Mesothelial cell of epicardium (in vitro differentiated cells): ENCODE measurements at regions not wholly inside any gene's neighbourhood (a gene's known extent, or its start where the extent isn't known, plus 50 kb on each side); places are given as distances from the start of the nearest gene placed in this dataset.
A peak's percentile ranks its signal among the peaks of the same experiment; 100 is the strongest.

ENCODE experiments used
- DNase-seq, 2 experiments: peaks; one replicate each; pipeline ENCODE4 v3.0.0; 2021; ENCODE audit warnings: low spot score in 2 of 2; ENCODE audit not compliant: unreplicated experiment in 2 of 2
- H3K27ac Mint-ChIP-seq: 2 replicates; pipeline ENCODE4 v1.8.0; 2021; ENCODE audit warnings: mixed read lengths
- H3K27me3 Mint-ChIP-seq: 2 replicates; pipeline ENCODE4 v1.8.0; 2021; ENCODE audit warnings: low read depth, mixed read lengths
- H3K36me3 Mint-ChIP-seq: 2 replicates; pipeline ENCODE4 v1.8.0; 2021; ENCODE audit warnings: mixed read lengths
- H3K4me1 Mint-ChIP-seq: 2 replicates; pipeline ENCODE4 v1.8.0; 2021; ENCODE audit warnings: mixed read lengths
- H3K4me3 Mint-ChIP-seq: 2 replicates; pipeline ENCODE4 v1.8.0; 2021; ENCODE audit warnings: mild to moderate bottlenecking, moderate library complexity, mixed read lengths
- H3K9me3 Mint-ChIP-seq: 2 replicates; pipeline ENCODE4 v1.8.0; 2021; ENCODE audit warnings: mixed read lengths
- CTCF ChIP-seq: fragments of 200-600 bp; sonication (generic); IDR thresholded peaks from one replicate; pipeline ENCODE4 v1.5.0; 2021; ENCODE audit warnings: antibody characterized with exemption; ENCODE audit not compliant: unreplicated experiment

GRCh38 chr2:173753441-173753840 lies 211.7 kb downstream of the SP3 start:
- no peak for DNase-seq
- H3K36me3 Mint-ChIP-seq, result no peaks in the 10 kb centered on the region
- no peak overlapping the region for H3K27ac Mint-ChIP-seq
- H3K4me3 Mint-ChIP-seq, result no peak overlapping the region
- H3K27me3 Mint-ChIP-seq, result no peaks in the 10 kb centered on the region
- no peaks in the 10 kb centered on the region for H3K9me3 Mint-ChIP-seq
- peaks cover 22% of the 10 kb centered on the region for H3K4me1 Mint-ChIP-seq
- TF ChIP-seq CTCF, result no peak

GRCh38 chr2:173754165-173754564 lies 211.0 kb downstream of the SP3 start:
- H3K27ac Mint-ChIP-seq, result peak overlapping the region; percentile 28

GRCh38 chr2:173754837-173755236 lies 210.3 kb downstream of the SP3 start:
- Mint-ChIP-seq H3K4me1 (peaks cover 26% of the 10 kb centered on the region), H3K36me3 (no peaks in the 10 kb centered on the region), H3K9me3 (no peaks in the 10 kb centered on the region), H3K4me3 (no peak overlapping the region), H3K27ac (no peak overlapping the region), H3K27me3 (no peaks in the 10 kb centered on the region)
- no peak for DNase-seq
- no peak for TF ChIP-seq CTCF

More at GRCh38 chr2:173754165-173754564, 211.0 kb downstream of the SP3 start:
- H3K9me3 Mint-ChIP-seq, result no peaks in the 10 kb centered on the region
- TF ChIP-seq CTCF, result no peak
- H3K36me3 Mint-ChIP-seq, result no peaks in the 10 kb centered on the region
- H3K27me3 Mint-ChIP-seq, result no peaks in the 10 kb centered on the region
- H3K4me3 Mint-ChIP-seq, result no peak overlapping the region
- no peak for DNase-seq
- peaks cover 24% of the 10 kb centered on the region for H3K4me1 Mint-ChIP-seq

GRCh38 chr2:173755798-173756197 lies 209.4 kb downstream of the SP3 start:
- TF ChIP-seq CTCF, result no peak
- Mint-ChIP-seq H3K27me3 (no peaks in the 10 kb centered on the region), H3K36me3 (no peaks in the 10 kb centered on the region), H3K27ac (no peak overlapping the region), H3K4me3 (no peak overlapping the region), H3K9me3 (no peaks in the 10 kb centered on the region), H3K4me1 (peaks cover 18% of the 10 kb centered on the region)
- DNase-seq, result no peak

- H3K36me3 Mint-ChIP-seq, result no peaks in the 10 kb centered on the region
- H3K4me1 Mint-ChIP-seq, result peaks cover 9% of the 10 kb centered on the region
- no peak for DNase-seq
- H3K9me3 Mint-ChIP-seq, result no peaks in the 10 kb centered on the region
- no peak for TF ChIP-seq CTCF
- H3K4me3 Mint-ChIP-seq, result no peak overlapping the region
- no peak overlapping the region for H3K27ac Mint-ChIP-seq
- no peaks in the 10 kb centered on the region for H3K27me3 Mint-ChIP-seq
Observed at GRCh38 chr2:173759959-173760358, 205.2 kb downstream of the SP3 start.

GRCh38 chr2:173760553-173760952 lies 204.6 kb downstream of the SP3 start:
- Mint-ChIP-seq H3K9me3 (no peaks in the 10 kb centered on the region), H3K4me1 (peaks cover 8% of the 10 kb centered on the region), H3K36me3 (no peaks in the 10 kb centered on the region), H3K27ac (no peak overlapping the region), H3K4me3 (no peak overlapping the region), H3K27me3 (no peaks in the 10 kb centered on the region)
- no peak for DNase-seq
- no peak for TF ChIP-seq CTCF
